SK-N-SH (cell line): ENCODE measurements at regions not wholly inside any gene's neighbourhood (a gene's known extent, or its start where the extent isn't known, plus 50 kb on each side); places are given as distances from the start of the nearest gene placed in this dataset.

Experiments used
- CTCF ChIA-PET: fragments of 300-600, 350-600 bp; formaldehyde crosslinking; extraction: SDS; loops from one replicate; lab custom pipeline; 2021; lab: Yijun Ruan, JAX
- POLR2A ChIA-PET: fragments of 350-600 bp; sonication (Branson Sonifier 250); formaldehyde crosslinking; extraction: SDS; loops from one replicate; lab custom pipeline; 2020; ENCODE audit warnings: antibody characterized with exemption, inconsistent platforms; lab: Yijun Ruan, JAX
- DNase-seq: peaks from one replicate; pipeline ENCODE4 v3.0.0; 2012
- H2AFZ ChIP-seq: fragments of 200-600 bp; sonication (generic); 2 replicates; pipeline ENCODE4 v1.8.1; 2016; ENCODE audit warnings: antibody characterized with exemption, mild to moderate bottlenecking, low read depth
- H3F3A ChIP-seq: fragments of 200-600 bp; sonication (generic); replicated peaks from 2 replicates; pipeline ENCODE3; 2016; ENCODE audit warnings: antibody characterized with exemption, mild to moderate bottlenecking; ENCODE audit not compliant: insufficient read depth
- H3K27ac ChIP-seq, 2 experiments: fragments of 200-500 bp in 1 of 2; fragments of 200-600 bp in 1 of 2; sonication (Bioruptor generic) in 1 of 2; sonication (generic), shearing (Covaris generic) in 1 of 2; 2 replicates each; pipeline versions ENCODE4 v1.5.1 to v1.6.1; 2014 to 2016; ENCODE audit warnings: low read depth in 2 of 2, inconsistent platforms in 1 of 2, low read length in 1 of 2, mild to moderate bottlenecking in 1 of 2, mixed read lengths in 1 of 2
- H3K27me3 ChIP-seq: fragments of 200-600 bp; sonication (generic), shearing (Covaris generic); 2 replicates; pipeline ENCODE4 v1.6.1; 2016; ENCODE audit warnings: mixed run types; ENCODE audit not compliant: insufficient read depth
- H3K36me3 ChIP-seq, 2 experiments: fragments of 200-500 bp in 1 of 2; fragments of 200-600 bp in 1 of 2; sonication (Bioruptor generic) in 1 of 2; sonication (generic) in 1 of 2; replicated peaks in 1 of 2; 2 replicates each; pipeline versions ENCODE3 to v1.5.1; 2014 to 2016; ENCODE audit warnings: low read length in 1 of 2, mild to moderate bottlenecking in 1 of 2; ENCODE audit not compliant: insufficient read depth in 2 of 2, control insufficient read depth in 1 of 2
- H3K4me1 ChIP-seq, 2 experiments: fragments of 200-500 bp in 1 of 2; fragments of 200-600 bp in 1 of 2; sonication (Bioruptor generic) in 1 of 2; sonication (generic), shearing (Covaris generic) in 1 of 2; 2 replicates each; pipeline versions ENCODE4 v1.5.1 to v1.6.1; 2014 to 2016; ENCODE audit warnings: low read depth in 1 of 2, low read length in 1 of 2, mixed run types in 1 of 2; ENCODE audit not compliant: insufficient read depth in 2 of 2, control insufficient read depth in 1 of 2
- H3K4me2 ChIP-seq: fragments of 200-600 bp; sonication (generic), shearing (Covaris generic); 2 replicates; pipeline ENCODE4 v1.6.1; 2017; ENCODE audit warnings: mixed run types
- H3K4me3 ChIP-seq, 2 experiments: fragments of 200-500 bp in 1 of 2; fragments of 200-600 bp in 1 of 2; sonication (Bioruptor generic) in 1 of 2; sonication (generic), shearing (Covaris generic) in 1 of 2; 2 replicates each; pipeline versions ENCODE4 v1.5.1 to v1.8.1; 2014 to 2016; ENCODE audit warnings: low read depth in 2 of 2, inconsistent platforms in 1 of 2, low read length in 1 of 2, mild to moderate bottlenecking in 1 of 2, mixed read lengths in 1 of 2, moderate library complexity in 1 of 2
- H3K79me2 ChIP-seq: fragments of 200-600 bp; sonication (generic); 2 replicates; pipeline ENCODE4 v1.8.1; 2017; ENCODE audit warnings: mild to moderate bottlenecking; ENCODE audit not compliant: insufficient read depth
- H3K9ac ChIP-seq: fragments of 200-600 bp; sonication (generic); 2 replicates; pipeline ENCODE4 v1.6.1; 2017; ENCODE audit warnings: mixed run types
- H3K9me2 ChIP-seq: fragments of 200-600 bp; sonication (generic); 2 replicates; pipeline ENCODE4 v1.6.1; 2017; ENCODE audit warnings: mixed run types
- H3K9me3 ChIP-seq: fragments of 200-600 bp; sonication (generic); 2 replicates; pipeline ENCODE4 v1.6.1; 2017; ENCODE audit warnings: mixed run types, mild to moderate bottlenecking, moderate library complexity
- H4K20me1 ChIP-seq: fragments of 200-600 bp; sonication (generic); 2 replicates; pipeline ENCODE4 v1.6.1; 2017; ENCODE audit warnings: mild to moderate bottlenecking, mixed run types; ENCODE audit not compliant: insufficient read depth
- EZH2phosphoT487 ChIP-seq: fragments of 200-600 bp; sonication (generic); IDR thresholded peaks from 2 replicates; pipeline ENCODE4 v1.6.1; 2017; ENCODE audit warnings: low read depth, mixed run types, mild to moderate bottlenecking, antibody characterized with exemption, moderate library complexity, borderline replicate concordance
- FOXJ3 ChIP-seq: sonication (generic); formaldehyde crosslinking; IDR thresholded peaks from 2 replicates; pipeline ENCODE4 v1.5.1; 2020; ENCODE audit warnings: mild to moderate bottlenecking, missing genetic modification reagents
- FOXM1 ChIP-seq: IDR thresholded peaks from 2 replicates; pipeline ENCODE4 v1.4.0; 2012; ENCODE audit warnings: low read depth, mild to moderate bottlenecking
- GABPA ChIP-seq: IDR thresholded peaks from 2 replicates; pipeline ENCODE4 v1.4.0; 2012; ENCODE audit warnings: low read depth, mild to moderate bottlenecking
- GATA2 ChIP-seq: sonication (generic); formaldehyde crosslinking; IDR thresholded peaks from 2 replicates; pipeline ENCODE4 v1.5.0; 2020; ENCODE audit warnings: mild to moderate bottlenecking, missing genetic modification reagents
- MXI1 ChIP-seq: IDR thresholded peaks from 2 replicates; pipeline ENCODE4 v1.6.1; 2012; ENCODE audit warnings: mild to moderate bottlenecking, low read depth, low read length, improper control_type of control experiment
- NFIC ChIP-seq: IDR thresholded peaks from 2 replicates; pipeline ENCODE4 v1.4.0; 2012; ENCODE audit warnings: borderline replicate concordance
- NRF1 ChIP-seq: IDR thresholded peaks from 2 replicates; pipeline ENCODE4 v1.6.1; 2012; ENCODE audit warnings: low read depth, mild to moderate bottlenecking, low read length
- POLR2AphosphoS5 ChIP-seq: IDR thresholded peaks from 2 replicates; pipeline ENCODE4 v1.6.1; 2012; ENCODE audit warnings: low read depth, low read length
- RAD21 ChIP-seq: IDR thresholded peaks from 2 replicates; pipeline ENCODE4 v1.6.1; 2012; ENCODE audit warnings: mild to moderate bottlenecking, low read length
- RFX5 ChIP-seq: IDR thresholded peaks from 2 replicates; pipeline ENCODE4 v1.6.1; 2012; ENCODE audit warnings: mild to moderate bottlenecking, improper control_type of control experiment, low read length
- RXRA ChIP-seq: IDR thresholded peaks from 2 replicates; pipeline ENCODE4 v1.4.0; 2012; ENCODE audit warnings: low read depth, mild to moderate bottlenecking, borderline replicate concordance
- TAF1 ChIP-seq: IDR thresholded peaks from 2 replicates; pipeline ENCODE4 v1.6.1; 2012; ENCODE audit warnings: low read depth, mild to moderate bottlenecking, low read length, moderate library complexity, borderline replicate concordance
- TEAD4 ChIP-seq: IDR thresholded peaks from 2 replicates; pipeline ENCODE4 v1.4.0; 2012; ENCODE audit warnings: mild to moderate bottlenecking, borderline replicate concordance; ENCODE audit not compliant: insufficient read depth
- WGBS: methylation state at CpG from one replicate; pipeline ENCODE4 v1.1.6; 2017; ENCODE audit warnings: low lambda C conversion rate; 5-methylcytosine and 5-hydroxymethylcytosine counted together
- TF ChIP-seq, protein P1 (sequence below): IDR thresholded peaks from 2 replicates; pipeline ENCODE4 v1.6.1; 2012; ENCODE audit warnings: mild to moderate bottlenecking, low read depth, low read length, moderate library complexity
- TF ChIP-seq, protein P2 (sequence below): fragments of 150-350 bp; IDR thresholded peaks from 2 replicates; pipeline ENCODE4 v1.6.1; 2017; ENCODE audit warnings: antibody characterized with exemption, low read length, low read depth, borderline replicate concordance
- TF ChIP-seq, protein P3 (sequence below): fragments of 200-600 bp; sonication (generic); IDR thresholded peaks from 2 replicates; pipeline ENCODE4 v1.6.1; 2017; ENCODE audit warnings: antibody characterized with exemption, mild to moderate bottlenecking, moderate library complexity

DNA sequence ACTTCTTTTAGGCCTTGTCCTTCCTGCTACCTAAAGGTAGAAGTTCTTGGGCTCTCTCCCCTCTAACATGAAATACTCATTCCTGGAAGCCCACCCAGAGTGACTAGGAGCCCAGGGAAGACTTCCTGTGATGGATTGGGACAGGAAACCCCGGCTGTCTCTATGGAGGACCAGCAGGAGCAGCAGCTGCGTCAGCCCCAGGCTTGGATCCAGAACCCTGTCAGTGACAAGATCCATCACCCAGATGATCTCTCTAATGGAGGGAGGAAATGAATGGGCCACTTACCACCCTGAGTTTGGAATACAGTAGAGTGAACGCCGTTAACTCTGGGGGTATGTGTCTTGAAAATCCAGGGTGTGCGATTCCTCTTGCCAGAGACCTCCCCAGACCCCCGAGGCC lies 195.7 kb upstream of the WSCD1 start:
- H3K27ac ChIP-seq = no peak overlapping the region
- no peaks in the 10 kb centered on the region for H3K36me3 ChIP-seq
- H3K9me3 ChIP-seq = no peaks in the 10 kb centered on the region
- H3K79me2 ChIP-seq = no peaks in the 10 kb centered on the region
- no peak for TF ChIP-seq NRF1
- TF ChIP-seq, all 33 proteins: peak for 0
- H3K27me3 ChIP-seq = peaks cover 38% of the 10 kb centered on the region
- no peaks in the 10 kb centered on the region for H3K9me2 ChIP-seq
- POLR2A ChIA-PET = no interaction called here
- H3K4me1 ChIP-seq = no peaks in the 10 kb centered on the region
- no peak overlapping the region for H3K4me2 ChIP-seq
- no peaks in the 10 kb centered on the region for H4K20me1 ChIP-seq
- CTCF ChIA-PET = no interaction called here
- no peaks in the 10 kb centered on the region for H3F3A ChIP-seq
- no peak overlapping the region for H3K9ac ChIP-seq
- no peak overlapping the region for H2AFZ ChIP-seq
- DNase-seq = no peak
- H3K4me3 ChIP-seq = no peak overlapping the region
- WGBS = 4% methylated on average over 6 of the region's 6 CpGs

DNA sequence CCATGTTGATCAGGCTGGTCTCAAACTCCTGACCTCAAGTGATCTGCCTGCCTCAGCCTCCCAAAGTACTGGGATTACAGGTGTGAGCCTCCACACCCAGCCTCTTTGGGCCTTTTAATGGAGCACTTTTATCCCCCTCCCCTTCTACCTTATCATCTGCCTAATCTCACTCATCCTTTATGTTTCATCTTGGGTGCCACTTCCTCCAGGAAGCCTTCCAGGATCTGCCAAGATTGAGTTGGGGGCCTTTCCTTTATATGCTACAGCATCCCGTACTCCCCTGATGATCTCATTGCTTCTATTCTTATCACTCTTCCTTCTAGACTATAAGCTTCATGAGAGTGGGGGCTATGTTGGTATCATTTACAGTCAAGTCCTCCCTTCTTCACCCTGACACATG lies 192.8 kb upstream of the WSCD1 start:
- H3K9me3 ChIP-seq = no peaks in the 10 kb centered on the region
- no peaks in the 10 kb centered on the region for H3F3A ChIP-seq
- no peaks in the 10 kb centered on the region for H3K79me2 ChIP-seq
- no peak overlapping the region for H2AFZ ChIP-seq
- H3K9ac ChIP-seq = no peak overlapping the region
- DNase-seq = no peak
- ChIA-PET POLR2A (interaction anchor here (0.6 kb wide), 1 partner anchor 67 kb away, joined by 3 read pairs; no protein-coding TSS in a partner anchor), CTCF (no interaction called here)
- no peaks in the 10 kb centered on the region for H3K9me2 ChIP-seq
- H3K36me3 ChIP-seq = no peaks in the 10 kb centered on the region
- no peak overlapping the region for H3K27ac ChIP-seq
- no peaks in the 10 kb centered on the region for H4K20me1 ChIP-seq
- no peak overlapping the region for H3K4me3 ChIP-seq
- H3K4me2 ChIP-seq = no peak overlapping the region
- TF ChIP-seq FOXJ3 (no peak), TAF1 (no peak), RAD21 (no peak), EZH2phosphoT487 (no peak), MXI1 (no peak), GATA2 (CRISPR knock-in tag) (no peak), POLR2AphosphoS5 (no peak), NFIC (no peak), TEAD4 (no peak), GABPA (no peak), RXRA (no peak), FOXM1 (no peak), RFX5 (no peak)
- TF ChIP-seq, protein P1, sequence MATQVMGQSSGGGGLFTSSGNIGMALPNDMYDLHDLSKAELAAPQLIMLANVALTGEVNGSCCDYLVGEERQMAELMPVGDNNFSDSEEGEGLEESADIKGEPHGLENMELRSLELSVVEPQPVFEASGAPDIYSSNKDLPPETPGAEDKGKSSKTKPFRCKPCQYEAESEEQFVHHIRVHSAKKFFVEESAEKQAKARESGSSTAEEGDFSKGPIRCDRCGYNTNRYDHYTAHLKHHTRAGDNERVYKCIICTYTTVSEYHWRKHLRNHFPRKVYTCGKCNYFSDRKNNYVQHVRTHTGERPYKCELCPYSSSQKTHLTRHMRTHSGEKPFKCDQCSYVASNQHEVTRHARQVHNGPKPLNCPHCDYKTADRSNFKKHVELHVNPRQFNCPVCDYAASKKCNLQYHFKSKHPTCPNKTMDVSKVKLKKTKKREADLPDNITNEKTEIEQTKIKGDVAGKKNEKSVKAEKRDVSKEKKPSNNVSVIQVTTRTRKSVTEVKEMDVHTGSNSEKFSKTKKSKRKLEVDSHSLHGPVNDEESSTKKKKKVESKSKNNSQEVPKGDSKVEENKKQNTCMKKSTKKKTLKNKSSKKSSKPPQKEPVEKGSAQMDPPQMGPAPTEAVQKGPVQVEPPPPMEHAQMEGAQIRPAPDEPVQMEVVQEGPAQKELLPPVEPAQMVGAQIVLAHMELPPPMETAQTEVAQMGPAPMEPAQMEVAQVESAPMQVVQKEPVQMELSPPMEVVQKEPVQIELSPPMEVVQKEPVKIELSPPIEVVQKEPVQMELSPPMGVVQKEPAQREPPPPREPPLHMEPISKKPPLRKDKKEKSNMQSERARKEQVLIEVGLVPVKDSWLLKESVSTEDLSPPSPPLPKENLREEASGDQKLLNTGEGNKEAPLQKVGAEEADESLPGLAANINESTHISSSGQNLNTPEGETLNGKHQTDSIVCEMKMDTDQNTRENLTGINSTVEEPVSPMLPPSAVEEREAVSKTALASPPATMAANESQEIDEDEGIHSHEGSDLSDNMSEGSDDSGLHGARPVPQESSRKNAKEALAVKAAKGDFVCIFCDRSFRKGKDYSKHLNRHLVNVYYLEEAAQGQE = no peak
- TF ChIP-seq, protein P2, sequence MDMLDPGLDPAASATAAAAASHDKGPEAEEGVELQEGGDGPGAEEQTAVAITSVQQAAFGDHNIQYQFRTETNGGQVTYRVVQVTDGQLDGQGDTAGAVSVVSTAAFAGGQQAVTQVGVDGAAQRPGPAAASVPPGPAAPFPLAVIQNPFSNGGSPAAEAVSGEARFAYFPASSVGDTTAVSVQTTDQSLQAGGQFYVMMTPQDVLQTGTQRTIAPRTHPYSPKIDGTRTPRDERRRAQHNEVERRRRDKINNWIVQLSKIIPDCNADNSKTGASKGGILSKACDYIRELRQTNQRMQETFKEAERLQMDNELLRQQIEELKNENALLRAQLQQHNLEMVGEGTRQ = no peak
- TF ChIP-seq, protein P3, sequence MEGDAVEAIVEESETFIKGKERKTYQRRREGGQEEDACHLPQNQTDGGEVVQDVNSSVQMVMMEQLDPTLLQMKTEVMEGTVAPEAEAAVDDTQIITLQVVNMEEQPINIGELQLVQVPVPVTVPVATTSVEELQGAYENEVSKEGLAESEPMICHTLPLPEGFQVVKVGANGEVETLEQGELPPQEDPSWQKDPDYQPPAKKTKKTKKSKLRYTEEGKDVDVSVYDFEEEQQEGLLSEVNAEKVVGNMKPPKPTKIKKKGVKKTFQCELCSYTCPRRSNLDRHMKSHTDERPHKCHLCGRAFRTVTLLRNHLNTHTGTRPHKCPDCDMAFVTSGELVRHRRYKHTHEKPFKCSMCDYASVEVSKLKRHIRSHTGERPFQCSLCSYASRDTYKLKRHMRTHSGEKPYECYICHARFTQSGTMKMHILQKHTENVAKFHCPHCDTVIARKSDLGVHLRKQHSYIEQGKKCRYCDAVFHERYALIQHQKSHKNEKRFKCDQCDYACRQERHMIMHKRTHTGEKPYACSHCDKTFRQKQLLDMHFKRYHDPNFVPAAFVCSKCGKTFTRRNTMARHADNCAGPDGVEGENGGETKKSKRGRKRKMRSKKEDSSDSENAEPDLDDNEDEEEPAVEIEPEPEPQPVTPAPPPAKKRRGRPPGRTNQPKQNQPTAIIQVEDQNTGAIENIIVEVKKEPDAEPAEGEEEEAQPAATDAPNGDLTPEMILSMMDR = no peak
- peaks cover 38% of the 10 kb centered on the region for H3K27me3 ChIP-seq
- 4% methylated on average over 1 of the region's 1 CpG for WGBS
- H3K4me1 ChIP-seq = no peaks in the 10 kb centered on the region
